Stimulated activated CD8-positive, alpha-beta memory T cell treated with anti-CD3 and anti-CD28 coated beads, Interleukin-7, amount 100 ng/mL, for 1 hour (primary cell): ENCODE measurements at regions not wholly inside any gene's neighbourhood (a gene's known extent, or its start where the extent isn't known, plus 50 kb on each side); places are given as distances from the start of the nearest gene placed in this dataset.
"Not testable (repeated sequence)": the region's sequence is repeated elsewhere in the genome, so short reads cannot be mapped to it uniquely, and the experiment has no call there.

Source experiments
- DNase-seq, 2 donors: peaks; one replicate each; pipeline ENCODE4 v3.0.0-alpha.2; 2020; ENCODE audit warnings: low read depth in 2 of 2

DNA sequence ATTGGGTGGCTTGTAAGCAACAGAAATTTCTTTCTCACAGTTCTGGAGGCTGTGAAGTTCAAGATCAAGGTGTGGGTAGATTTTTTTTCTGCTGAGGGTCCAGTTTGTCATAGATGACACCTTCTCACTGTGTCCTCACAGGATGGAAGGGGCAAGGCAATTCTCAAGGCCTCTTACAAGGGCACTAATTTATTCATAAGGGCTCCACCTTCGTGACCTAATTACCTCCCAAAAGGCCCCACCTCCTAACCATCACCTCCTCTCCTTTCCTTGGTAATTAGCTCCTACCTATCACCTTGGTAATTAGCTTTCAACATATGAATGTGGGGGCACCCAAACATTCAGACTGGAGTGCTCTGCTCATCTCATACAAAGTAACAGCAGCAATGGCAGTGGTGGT lies 92.3 kb upstream of the CD44 start:
- DNase-seq = no peak

DNA sequence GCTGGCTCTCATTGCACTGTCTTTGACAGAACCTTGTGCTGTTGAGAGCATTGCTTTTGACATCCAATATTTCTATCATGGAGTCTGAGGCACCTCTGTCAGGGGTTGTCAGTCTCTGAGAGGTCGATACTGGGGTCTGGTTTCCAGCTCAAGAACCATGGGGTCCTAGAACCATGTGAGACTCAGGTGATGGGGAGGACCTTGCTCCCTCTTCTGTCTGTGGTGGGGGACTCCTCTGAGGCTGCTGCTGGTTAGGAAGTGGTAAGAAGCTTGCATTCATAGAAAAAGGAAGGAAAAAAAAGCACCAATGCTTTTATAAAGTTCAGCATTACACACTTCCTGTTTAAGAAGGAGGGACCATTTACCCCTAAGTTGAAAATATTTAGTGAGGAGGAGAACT lies 91.8 kb upstream of the CD44 start:
- DNase-seq = no peak

DNA sequence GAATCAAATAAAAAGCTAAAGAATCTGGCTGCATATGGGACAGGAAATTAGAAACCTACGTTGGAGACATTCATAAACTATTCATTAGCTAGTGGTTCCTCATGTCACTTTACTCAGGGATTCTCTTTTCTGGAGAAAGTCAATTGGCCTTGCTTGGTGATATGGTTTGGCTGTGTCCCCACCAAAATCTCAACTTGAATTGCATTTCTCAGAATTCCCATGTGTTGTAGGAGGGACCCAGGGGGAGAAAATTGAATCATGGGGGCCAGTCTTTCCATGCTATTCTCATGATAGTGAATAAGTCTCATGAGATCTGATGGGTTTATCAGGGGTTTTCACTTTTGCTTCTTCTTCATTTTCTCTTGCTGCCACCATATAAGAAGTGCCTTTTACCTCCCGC lies 91.2 kb upstream of the CD44 start:
- no peak for DNase-seq

DNA sequence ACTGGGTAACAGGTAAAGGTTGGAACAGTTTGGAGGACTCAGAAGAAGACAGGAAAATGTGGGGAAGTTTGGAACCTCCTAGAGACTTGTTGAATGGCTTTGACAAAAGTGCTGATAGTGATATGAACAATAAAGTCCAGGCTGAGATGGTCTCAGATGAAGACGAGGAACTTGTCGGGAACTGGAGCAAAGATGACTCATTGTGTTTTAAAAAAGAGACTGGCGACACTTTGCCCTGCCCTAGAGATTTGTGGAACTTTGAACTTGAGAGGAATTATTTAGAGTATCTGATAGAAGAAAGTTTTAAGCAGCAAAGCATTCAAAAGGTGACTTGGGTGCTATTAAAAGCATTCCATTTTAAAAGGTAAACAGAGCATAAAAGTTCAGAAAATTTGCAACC lies 90.6 kb upstream of the CD44 start:
- DNase-seq = not testable (repeated sequence)

DNA sequence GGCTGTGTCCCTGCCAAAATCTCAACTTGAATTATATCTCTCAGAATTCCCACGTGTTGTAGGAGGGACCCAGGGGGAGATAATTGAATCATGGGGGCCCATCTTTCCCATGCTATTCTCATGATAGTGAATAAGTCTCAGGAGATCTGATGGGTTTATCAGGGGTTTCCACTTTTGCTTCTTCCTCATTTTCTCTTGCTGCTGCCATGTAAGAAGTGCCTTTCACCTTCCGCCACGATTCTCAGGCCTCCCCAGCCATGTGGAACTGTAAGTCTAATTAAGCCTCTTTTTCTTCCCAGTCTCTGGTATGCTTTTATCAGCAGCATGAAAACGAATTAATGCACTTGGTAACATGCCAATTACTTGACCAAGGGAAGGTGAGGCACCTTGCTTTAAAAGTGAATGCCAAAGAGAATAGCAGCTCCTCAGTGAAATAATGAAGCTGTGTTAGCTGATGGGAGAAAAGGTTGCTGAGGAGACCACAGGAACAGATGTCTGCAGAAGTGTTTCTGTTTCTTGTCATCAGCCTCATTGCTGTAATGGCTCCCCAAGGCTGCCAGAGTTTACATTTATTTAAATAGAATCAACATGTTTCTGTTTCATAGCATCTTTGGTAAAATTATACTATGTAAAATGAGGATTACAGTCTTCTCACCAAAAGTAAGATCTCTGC lies 89.0 kb upstream of the CD44 start:
- no peak for DNase-seq

DNA sequence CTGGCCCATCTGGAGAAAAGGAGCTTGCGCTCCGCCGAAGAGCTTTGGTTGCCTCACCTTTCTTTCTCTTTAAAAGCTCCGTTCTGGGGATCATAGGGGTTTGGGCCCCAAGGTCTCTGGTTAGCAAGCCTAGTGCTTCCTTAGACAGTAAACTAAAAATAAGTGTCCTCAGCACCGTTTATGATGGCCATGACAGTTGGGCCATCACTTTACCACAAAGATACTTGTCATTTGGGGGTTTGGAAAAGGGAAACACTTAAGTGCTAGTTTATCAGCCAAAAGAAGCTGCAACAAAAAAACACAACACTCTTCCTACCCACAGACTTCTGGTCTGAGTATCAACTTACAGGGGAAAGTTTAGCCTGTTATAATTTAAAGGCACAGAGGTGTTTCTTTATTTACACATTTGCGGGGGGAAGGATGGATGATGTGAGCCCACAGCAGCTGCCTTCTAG lies 88.4 kb upstream of the CD44 start:
- DNase-seq = no peak

DNA sequence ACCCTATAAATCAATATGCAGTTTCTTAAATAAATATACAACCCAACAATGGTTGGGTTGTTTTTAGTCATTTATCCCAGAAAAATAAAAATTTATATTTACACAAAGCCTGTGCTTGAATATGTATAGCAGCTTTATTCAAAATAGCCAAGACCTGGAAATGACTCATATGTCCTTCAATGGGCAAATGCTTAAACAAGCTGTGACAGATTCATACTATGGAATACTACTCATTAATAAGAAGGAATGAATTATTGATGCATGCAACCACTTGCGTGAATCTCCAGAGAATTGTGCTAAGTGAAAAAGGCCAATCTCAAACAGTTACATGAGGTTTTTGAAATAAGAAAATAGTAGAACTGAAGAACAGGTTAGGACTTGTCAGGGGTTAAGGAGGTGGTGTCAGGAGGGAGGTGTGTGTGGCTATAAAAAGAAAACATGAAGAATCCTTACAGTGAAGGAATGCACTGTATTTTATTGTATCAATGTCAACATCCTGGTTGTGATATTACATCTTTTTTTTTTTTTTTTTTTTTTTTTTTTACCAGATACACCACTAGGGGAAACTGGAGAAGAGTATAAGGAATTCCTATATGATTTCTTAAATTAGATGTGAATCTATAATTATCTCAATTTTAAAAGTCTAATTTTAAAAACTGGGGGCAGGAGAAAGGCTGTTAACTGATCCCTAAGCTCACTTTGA lies 82.4 kb upstream of the CD44 start:
- DNase-seq = no peak

DNA sequence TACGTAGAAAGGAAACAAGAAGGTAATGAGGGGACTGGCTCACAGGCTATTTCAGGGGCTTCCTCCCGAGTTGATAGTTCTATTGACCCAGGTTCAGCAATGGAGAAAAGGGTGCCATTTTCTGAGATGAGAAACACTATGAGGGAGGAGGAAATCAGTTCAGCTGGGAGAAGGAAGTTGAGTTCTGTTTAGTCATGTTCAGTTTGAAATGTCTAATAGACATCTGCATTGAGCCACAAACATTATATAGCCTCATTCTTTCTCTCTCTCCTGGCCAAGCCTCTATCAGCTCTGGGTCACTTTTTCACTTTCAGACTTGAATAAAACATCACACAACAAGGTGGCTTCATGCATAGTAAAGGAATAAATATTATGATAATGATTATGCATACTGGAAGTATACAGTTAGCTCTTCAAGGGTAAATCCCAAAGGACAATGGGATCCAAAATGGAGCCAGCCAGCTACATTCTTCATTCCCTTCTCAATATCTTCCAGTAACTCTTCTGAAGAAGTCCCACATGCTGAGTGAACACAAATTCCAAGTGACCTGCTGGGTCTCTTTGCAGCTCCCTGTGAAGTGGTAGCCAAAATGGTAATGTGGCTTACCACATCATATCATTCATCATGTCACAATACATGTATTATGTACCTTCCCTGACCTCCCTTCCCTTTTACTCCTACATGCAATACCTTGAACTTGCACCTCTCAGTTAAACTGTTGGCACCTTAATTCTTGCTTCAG lies 80.9 kb upstream of the CD44 start:
- DNase-seq = no peak

DNA sequence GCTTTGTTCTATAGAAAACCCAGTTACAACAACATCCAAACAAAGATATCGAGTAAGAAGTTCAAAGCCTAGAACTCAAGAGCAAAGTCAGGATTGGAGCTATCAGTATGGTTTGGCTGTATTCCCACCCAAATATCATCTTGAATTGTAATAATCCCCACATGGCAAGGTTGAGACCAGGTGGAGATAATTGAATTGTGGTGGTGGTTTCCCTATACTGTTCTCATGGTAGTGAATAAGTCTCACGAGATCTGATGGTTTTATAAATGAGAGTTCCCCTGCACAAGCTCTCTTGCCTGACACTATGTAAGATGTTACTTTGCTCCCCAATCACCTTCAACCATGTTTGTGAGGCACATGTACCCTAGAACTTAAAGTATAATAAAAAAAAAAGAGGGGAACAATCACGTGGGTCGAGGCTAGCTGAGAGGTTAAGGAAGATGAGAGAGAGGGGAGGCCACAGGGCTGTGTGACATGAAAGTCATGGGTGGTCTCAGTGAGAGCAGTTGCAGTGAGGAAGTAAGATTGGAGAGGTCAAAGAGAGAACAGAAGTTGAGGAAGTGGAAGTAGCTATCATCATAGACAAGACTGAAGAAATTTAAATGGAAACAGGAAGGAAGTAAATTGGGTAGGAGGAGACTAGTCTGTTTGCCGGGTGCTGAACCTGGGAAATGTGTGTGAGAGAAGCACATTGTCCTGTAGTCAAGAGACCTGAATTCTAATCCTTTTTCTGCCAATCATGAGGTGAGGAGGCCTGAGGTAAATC lies 80.1 kb upstream of the CD44 start:
- DNase-seq = no peak

DNA sequence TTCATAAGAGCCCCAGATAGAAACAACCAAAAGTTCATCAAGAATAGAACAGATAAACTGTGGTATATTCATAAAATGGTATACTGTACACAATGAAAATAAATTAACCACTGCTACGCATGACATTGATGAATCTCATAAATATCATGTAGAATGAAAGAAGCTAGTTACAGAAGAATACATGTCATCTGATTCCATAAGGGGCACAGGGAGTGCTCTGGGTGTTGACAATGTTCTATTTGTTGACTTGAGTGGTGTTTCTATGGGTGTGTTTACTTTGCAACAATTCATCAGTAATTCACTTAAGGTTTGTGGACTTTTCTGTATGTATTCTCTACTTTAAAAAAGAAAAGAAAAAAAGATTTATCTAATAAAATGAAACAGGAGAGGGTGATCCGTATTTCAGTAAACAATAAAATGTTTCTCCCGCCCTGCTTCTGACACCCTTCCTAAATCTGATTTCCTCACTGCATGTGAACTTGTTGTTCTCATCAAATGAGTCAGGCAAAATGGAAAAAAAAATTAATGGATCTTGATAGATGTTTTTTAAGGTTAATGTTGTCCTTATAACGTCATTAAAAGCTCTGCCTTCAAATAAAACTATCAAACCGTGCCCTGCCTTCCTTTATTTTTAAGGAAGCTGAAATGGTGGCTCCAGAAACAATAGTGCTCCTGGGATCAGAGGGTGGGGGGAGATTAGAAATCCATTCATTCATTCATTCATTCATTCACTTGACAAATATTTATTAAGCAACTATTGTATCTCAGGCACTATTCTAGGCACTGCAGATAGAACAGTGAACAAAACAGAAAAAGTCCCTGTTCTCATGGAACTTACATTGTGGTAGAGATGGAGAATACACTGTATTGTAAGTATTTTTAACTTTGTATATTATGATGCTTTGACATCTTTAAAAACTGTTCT lies 77.2 kb upstream of the CD44 start:
- DNase-seq = no peak

DNA sequence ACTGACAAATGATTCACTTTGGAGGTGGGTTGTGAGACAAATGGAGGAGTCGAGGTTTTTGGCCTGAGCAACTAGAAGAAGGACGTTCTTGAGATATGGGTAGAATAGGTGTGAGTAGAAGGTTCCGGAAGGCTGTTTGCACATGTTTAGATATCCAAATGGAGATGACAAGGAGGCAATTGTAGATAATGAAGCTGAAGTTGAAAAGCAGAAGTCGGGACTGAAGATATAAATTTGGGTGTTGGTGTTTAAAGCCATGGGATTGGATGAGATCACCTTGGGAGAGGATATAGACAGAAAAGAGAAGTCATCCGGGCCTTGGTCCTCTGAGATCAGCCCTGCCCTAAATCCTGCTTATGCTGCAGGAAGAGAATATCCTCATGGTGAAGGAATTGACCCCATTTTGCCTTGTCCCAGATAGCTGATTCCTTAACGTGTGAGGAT lies 75.5 kb upstream of the CD44 start:
- no peak for DNase-seq

DNA sequence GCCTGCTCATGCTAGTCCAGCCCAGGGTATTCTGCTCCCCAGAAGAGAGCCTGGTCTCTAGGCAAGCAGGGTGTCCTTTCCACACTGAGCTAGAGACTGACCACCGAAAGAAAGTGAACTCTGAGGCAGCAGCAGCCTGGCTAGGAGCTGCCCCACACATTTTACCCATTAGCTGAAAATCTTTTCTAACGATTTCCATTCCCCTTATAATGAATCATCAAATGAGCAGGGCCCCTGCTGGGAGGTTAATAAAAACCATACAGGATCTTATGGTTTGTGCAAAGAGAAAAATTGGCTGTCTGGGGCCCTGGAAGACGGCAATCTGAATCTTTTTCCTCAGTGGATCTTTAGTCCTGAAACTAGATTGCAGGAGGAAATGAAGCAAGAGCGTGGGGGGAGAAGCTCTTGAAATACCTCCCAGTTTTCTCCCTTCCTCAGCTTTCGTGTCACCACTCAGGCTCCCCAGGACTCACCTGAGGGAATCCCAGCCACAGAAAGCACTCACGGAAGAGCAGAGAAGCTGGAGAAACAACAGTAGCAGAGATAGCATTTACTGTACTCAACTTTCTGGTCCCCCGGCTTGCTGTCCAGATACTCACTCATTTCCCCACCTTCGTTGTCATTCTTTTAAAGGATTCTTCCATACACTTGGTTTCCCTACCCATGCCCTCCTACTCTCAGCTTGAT lies 74.7 kb upstream of the CD44 start:
- no peak for DNase-seq

DNA sequence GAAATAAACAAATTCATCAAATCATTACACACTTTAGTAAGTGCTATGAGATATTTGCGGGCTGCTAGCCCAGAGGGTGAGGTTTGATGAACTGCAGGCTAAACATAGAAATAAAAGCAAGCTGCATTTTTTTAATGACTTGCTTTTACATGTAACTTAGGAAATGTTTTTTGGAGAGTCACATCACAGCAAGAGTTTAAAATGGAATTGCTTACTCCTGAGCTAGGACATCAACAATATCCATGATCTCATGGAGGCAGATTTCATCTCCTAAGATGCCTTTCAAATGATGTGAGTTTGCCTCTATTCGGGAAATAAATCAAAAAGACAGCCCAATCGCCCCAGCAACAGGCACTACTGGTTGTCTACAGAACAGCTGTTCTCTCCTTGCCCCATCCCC lies 73.4 kb upstream of the CD44 start:
- DNase-seq = no peak

DNA sequence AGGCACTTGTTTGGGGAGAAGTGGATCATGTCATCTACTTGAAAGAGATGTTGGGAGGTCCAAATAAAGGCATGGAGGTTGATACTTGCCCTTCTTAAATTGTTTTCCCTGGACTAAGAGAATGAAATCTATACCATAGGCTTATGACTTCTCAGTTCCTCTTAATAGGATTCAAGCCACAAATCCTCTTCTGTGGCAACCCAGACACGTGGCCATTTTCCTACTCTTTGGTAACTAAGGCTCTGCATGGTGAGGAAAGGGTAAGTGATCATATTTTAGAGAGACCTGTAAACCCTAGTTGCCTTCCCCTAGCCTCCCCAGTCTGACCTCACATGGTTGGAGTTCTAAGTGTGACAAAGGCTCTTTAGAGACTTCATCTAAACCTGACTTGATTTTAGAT lies 72.9 kb upstream of the CD44 start:
- DNase-seq = no peak

DNA sequence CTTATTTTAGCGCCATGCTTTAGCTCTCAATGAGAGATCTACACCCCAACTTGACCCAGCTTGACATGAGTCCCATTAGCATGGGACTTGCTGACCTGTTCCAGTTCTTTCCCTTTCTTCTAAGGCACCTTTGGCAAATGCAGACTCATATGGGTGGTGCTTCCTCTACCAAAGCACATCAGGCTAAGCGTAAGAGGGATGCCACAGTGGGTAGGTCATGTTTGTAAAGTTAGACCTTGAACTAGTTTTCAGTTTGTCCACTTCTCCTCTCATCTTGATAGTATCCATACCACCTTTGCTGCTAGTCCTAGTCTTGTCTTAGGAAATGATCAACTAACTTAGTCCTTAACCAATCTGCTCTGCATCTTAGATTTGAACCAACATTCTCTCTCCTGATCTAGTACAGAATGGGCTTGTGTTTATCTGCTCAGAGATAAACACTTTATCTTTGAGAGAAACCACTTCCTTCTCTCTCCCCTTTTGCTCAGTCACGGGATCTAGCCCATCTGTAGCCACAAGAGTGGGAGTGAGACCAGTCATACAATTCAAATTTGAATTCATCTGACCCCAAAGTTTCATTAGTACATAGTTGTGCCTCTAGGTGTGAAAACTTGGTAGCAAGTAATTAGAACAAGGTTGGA lies 72.1 kb upstream of the CD44 start:
- DNase-seq = no peak

DNA sequence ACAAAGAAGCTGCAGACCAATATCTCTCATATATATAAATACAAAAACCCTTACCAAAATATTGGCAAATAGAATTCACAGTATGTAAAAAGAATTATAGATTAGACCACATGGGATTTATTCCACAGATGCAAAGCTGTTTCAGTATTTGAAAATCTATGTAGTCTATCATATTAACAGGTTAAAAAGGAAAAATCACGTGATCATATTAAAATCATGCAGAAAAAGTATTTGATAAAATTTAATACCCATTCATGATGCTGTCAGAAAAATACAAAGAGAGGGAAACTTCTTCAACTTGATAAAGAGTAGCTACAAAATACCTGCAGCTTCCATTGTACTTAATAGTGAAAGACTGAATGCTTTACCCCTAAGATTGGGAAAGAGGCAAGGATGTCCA lies 67.2 kb upstream of the CD44 start:
- DNase-seq = no peak

DNA sequence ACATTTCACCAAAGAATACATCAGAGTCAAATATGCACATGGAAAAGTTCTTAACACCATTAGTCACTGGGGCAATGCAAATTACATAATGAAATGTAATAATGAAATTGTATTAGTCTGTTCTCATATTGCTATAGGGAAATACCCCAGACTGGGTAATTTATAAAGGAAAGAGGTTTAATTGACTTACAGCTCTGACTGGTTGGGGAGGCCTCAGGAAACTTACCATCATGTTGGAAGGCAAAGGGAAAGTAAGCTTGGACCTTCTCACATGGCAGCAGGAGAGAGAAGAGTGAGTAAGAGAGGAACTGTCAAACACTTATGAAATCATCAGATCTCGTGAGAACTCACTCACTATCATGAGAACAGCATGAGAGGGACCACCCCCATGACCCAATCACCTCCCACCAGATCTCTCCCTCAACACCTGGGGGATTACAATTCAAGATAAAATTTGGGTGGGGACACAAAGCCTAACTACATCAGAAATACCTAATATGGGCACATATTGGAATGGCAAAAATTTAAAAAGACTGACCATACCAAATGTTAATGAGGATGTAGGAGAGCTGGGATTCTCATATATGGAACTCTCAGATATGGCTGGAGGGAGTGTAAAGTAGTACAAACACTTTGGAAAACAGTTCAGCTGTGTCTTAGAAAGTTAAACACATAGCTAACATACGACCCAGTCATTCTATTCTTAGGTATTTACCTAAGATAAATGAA lies 65.1 kb upstream of the CD44 start:
- no peak for DNase-seq

DNA sequence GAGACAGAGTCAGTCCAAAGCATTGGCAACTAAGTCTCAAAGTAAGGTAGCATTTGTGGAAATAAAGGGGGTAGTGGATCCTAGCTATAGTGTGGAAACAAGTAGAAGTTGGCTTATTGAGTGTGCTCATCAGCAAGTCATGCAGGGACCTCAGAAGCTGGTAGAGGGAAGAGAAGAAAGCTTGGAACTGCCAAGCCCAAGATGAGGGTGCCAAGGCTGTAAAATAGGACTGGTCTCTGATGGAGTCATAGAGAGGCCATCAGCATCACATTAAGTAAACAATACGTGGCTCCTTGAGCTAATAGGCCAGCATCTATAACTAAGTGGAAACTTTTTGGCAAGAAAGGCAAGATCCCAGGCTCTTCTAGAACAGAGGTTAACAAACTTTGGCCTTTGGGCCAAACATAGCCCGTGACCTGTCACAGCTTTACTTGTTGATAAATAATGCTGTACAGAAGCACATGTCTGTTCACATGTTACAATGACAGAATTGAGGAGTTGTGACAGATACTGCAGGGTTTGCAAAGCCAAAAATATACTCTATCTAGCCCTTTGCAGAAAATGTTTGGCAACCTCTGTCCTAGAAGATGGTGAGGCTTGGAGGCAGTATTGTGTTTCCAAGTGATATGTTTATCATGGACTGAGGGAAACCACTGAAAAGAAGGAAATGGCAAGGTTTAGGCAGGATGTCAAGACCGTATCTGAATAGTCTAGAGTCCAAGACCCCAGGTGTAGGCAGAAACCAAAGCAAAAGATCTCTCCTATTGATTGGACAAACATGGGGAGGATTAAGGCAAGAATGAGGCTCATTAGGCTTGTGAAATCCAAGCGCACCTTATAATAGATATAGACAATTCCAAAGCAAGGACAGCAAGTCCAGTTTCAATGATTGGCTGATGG lies 62.5 kb upstream of the CD44 start:
- no peak for DNase-seq
